ENCODE measurements at regions not wholly inside any gene's neighbourhood (a gene's known extent, or its start where the extent isn't known, plus 50 kb on each side); places are given as distances from the start of the nearest gene placed in this dataset.

DNA sequence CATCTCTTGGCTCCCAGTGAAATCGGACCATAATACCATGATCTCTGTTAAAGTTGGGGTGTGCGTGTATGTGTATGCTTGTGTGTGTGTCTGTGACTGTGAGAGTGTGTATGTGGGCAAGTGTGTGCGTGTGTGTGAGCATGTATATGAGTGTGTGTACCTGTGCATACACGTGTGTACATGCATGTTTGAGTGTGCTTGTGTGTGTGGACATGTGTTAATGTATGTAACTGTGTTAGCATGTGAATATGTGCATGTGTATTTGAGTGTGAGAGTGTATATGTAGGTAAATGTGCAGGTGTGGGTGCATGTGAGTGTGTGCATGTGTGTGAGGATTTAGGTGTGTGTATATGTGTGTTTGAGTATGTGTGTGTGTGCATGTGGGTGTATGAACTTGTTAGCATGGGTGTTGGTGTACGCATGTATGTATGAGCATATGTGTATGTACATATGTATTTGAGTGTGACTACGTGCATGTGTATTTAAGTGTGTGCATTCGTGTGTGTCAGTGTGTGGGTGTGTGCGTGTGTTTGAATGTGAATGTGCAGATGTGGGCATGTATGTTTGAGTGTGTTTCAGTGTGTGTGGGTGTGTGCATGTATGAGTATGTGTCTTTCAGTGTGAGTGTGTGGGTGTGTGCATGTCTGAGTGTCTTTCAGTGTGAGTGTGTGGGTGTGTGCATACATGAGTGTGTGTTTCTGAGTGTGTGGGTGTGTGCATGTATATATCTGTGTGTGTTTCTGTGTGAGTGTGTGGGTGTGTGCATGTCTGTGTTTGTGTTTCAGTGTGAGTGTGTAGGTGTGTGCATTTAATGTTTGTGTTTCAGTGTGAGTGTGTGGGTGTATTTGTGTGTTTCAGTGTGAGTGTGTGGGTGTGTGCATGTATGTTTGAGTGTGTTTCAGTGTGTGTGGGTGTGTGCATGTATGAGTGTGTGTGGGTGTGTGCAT, 183.2 kb downstream of the SOX9 start:
- no peak for DNase-seq

- DNase-seq, result no peak
These were observed 184.0 kb downstream of the SOX9 start for GRCh38 chr17:72304859-72305258.

- DNase-seq, result no peak
These were observed 184.7 kb downstream of the SOX9 start for GRCh38 chr17:72305472-72305871.

- no peak for DNase-seq
These were observed 185.2 kb downstream of the SOX9 start for GRCh38 chr17:72306037-72306436.

DNA sequence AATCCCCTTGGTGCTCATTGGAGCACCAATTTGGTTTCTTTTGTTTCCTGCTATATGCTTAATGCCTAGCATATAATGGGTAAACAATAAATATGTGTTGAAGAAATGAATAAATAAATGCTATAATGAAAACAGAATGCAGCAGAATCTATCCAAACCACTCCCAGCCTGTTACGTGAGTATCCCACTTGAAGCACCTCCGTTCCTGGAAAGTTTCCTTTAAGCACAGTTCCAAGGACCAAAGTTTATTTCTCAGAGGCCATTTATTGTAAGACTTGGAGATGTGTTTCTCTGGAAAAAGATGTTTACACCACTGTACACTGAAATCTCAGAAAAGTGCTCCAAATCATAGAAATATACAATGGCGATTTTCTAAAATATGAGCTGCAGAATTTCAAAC, 187.0 kb downstream of the SOX9 start:
- no peak for DNase-seq

DNA sequence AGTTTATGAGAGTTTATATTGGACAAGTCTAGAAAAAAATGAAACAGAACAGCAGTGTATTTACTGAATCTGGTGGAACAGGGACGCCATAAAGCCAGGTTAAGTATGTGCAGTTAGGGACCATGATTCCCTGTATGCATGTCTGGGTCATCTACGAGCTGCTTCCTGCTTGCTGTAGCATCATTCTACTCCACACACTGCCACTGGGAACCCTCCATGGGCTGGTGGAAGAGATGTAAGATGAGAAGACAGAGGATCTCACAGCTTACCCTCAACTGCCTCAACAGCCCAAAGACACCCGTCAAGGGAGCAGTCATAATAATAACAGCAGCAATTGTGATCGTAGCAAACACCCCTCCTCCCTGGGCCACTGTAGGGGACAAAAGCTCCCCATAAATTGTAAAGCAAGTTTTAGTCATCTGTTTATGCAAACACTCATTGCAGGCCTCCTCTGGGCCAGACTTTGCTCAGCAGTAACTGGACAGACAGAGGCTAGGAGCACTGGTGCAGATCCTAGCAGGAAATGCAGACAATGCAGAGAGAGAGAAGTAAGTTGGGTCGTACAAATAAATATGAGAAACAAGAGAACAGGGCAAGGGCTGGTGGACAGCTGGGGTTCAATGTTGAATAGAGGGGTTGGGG, 188.0 kb downstream of the SOX9 start:
- no peak for DNase-seq

DNA sequence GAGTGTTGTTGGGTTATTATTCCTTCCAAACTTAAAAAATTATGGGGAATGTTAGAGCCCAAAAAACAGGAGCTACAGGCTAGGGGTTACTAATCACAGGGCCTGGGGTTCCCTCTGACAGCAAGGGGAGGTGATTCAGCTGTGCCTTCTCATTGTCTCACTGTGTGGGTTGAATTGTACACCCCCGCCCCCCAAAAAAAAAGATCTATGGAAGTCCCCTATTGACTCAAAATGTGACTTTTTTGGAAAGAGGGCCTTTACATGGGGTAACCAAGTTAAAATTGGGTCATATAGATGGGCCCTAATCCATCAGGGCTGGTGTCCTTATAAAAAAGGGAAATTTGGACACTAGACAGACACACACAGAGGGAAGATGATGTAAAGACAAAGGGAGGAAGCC, 190.2 kb downstream of the SOX9 start:
- no peak for DNase-seq

- DNase-seq, result no peak
These were observed 194.5 kb downstream of the SOX9 start for GRCh38 chr17:72315122-72315913.

- no peak for DNase-seq
These were observed 197.3 kb downstream of the SOX9 start for GRCh38 chr17:72318131-72318530.

DNA sequence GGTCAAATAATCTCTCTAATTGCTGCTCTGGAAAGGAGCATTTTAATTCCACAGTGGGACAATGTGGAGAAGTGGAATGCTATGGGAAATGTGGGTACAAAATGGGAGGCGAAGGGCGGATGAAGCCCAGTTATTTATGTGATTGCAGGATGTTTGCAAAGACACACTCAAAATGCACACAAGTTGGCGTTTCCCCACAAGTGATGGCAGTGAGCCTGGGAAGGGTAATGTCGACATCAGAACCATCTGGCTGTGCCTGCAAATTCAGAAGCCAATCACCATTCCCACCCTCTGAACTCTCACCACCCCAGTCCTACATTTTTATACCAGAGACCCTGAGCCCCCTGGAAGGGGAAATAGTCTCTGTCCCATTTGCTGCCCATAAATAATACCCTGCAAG, 201.1 kb downstream of the SOX9 start:
- DNase-seq, result no peak

GRCh38 chr17:72332367-72332766, 211.5 kb downstream of the SOX9 start:
- no peak for DNase-seq

DNA sequence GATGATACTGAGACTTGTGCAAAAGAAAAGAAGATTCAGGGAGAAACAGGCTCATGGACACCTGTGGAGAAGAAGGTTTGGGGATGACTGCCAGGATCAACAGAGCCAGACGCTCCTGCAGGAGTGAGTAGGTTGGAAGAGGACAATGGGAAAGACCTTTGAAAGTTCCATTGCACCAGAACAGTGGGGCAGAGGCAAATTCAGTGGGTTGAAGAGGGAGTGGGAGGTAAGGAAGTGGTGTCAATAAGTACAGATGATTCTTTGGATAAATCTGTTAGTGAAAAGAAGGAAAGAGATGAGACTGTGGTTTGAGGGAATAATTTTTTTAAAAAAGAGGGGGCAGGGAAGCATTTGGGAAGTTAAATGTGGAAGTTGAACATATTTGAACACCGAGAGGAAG, 212.8 kb downstream of the SOX9 start:
- no peak for DNase-seq

- no peak for DNase-seq
These were observed 213.4 kb downstream of the SOX9 start for GRCh38 chr17:72334205-72334604.

GRCh38 chr17:72336026-72336803, 215.4 kb downstream of the SOX9 start:
- DNase-seq, result no peak

DNA sequence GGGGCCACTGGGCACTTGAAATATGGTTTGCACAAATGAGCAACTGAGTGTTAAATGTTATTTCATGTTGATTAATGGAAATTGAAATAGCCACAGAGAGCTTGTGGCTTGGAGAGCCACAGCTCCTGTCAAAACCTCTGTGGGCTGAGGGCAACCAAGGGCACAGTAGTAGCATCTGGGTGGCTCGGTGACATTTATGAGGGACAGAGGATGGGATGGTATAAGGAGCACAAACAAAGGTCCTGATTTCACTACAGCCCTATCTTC, 215.9 kb downstream of the SOX9 start:
- no peak for DNase-seq

DNA sequence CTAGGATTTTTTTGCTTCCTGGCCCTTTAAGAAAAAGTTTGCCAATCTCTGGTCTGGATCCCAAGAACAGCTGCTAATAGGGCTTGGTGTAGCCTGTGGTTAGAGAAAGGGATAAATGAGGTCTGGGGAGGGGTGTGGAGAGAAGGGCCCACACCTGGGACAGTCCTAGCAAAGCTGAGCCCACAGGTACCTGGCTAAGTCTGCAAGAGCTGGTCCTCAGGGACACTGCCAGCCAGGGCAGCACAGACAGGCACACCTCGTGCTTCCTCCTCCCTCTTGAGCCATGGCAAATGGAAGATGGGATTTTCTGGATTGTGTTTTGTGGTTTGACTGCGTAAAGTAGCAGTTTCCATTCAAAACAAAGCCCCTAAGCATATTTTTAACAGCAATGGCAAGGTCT, 217.5 kb downstream of the SOX9 start:
- no peak for DNase-seq

DNA sequence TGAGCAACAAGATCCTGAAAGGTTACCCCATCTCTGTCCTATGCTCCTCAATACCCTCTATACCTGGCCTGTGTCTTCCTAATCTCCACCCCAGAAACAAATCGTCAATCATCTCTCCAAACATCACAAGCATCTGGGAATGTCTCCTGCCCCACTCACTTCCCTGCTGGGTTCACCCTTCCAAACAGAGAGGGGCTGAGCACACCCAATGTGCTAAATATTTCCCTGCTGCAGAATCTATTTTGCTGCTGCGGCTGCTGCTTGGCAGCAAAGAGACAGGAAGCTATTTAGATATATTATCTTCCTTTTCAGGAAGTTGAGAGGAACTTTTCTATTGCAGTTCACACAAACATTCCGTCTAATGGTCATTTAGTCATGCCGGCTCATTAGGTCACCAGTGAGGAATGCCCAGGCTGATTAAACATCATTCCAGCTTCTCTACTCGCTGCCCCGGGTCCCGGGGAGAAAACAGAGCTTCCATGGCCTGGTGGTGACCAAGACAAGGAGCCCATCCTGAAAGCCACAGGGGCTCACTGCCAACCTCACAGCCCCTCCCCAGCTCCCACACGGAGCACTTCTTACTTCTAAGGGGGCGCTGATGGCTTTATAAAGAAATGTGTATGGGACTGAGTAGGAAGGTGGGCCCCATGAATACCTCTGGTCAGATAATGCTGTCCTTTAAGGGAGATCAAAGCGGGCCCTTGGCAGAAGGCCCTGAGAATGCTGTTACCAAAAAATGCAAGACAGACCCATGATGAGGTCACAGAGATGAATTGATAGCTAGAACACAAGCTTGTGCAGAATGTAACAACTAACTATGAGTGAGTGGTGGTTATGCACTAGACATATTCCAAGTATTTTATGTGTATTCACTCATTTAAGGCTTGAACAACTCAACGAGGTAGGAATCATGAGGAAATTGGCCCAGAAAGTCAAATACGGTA, 218.3 kb downstream of the SOX9 start:
- DNase-seq, result no peak

- DNase-seq, result no peak
These were observed 220.0 kb downstream of the SOX9 start for GRCh38 chr17:72340836-72341235.

GRCh38 chr17:72342061-72342460, 221.2 kb downstream of the SOX9 start:
- DNase-seq, result no peak

GRCh38 chr17:72342627-72343527, 222.1 kb downstream of the SOX9 start:
- DNase-seq, result no peak

GRCh38 chr17:72343911-72344310, 223.1 kb downstream of the SOX9 start:
- no peak for DNase-seq

All from NCI-H2107 (cell line).